Lung (tissue), 11 donors: ENCODE measurements at regions not wholly inside any gene's neighbourhood (a gene's known extent, or its start where the extent isn't known, plus 50 kb on each side); places are given as distances from the start of the nearest gene placed in this dataset.
A peak's percentile ranks its signal among the peaks of the same experiment; 100 is the strongest.

Experiments
- ATAC-seq: fragments of 200-7000 bp; cut with Tn5 transposase; one replicate; pipeline ENCODE4 v1.9.1; 2020; ENCODE audit warnings: moderate number of reproducible peaks; ENCODE audit not compliant: insufficient read depth, low FRiP score
- DNase-seq, 3 donors: peaks; one replicate each; pipeline ENCODE4 v3.0.0-alpha.2; 2013 to 2017
- H3K27ac ChIP-seq, 2 donors: one replicate each; pipeline ENCODE4 v1.5.1; 2013; ENCODE audit warnings: mild to moderate bottlenecking in 2 of 2, moderate library complexity in 2 of 2, control low read depth in 1 of 2, inconsistent platforms in 1 of 2, low read depth in 1 of 2, low read length in 1 of 2
- H3K27me3 ChIP-seq, 3 donors: one replicate each; pipeline ENCODE4 v1.5.1; 2013; ENCODE audit warnings: low read length in 2 of 3; ENCODE audit not compliant: control insufficient read depth in 3 of 3, insufficient read depth in 3 of 3
- H3K36me3 ChIP-seq, 4 donors: one replicate each; pipeline ENCODE4 v1.5.1; 2013; ENCODE audit warnings: low read length in 4 of 4, mild to moderate bottlenecking in 1 of 4, moderate library complexity in 1 of 4; ENCODE audit not compliant: control insufficient read depth in 4 of 4, insufficient read depth in 4 of 4
- H3K4me1 ChIP-seq, 5 donors: one replicate each; pipeline ENCODE4 v1.5.1; 2013; ENCODE audit warnings: low read length in 5 of 5, mild to moderate bottlenecking in 2 of 5, moderate library complexity in 1 of 5; ENCODE audit not compliant: control insufficient read depth in 5 of 5, insufficient read depth in 5 of 5
- H3K4me3 ChIP-seq: one replicate; pipeline ENCODE4 v1.5.1; 2013; ENCODE audit warnings: mild to moderate bottlenecking, control low read depth, moderate library complexity
- H3K9ac ChIP-seq, 2 donors: one replicate each; pipeline ENCODE4 v1.5.1; 2013; ENCODE audit warnings: low read length in 2 of 2, control low read depth in 1 of 2; ENCODE audit not compliant: insufficient read depth in 1 of 2
- H3K9me3 ChIP-seq, 4 donors: one replicate each; pipeline ENCODE4 v1.5.1; 2013; ENCODE audit warnings: low read length in 3 of 4, mild to moderate bottlenecking in 1 of 4, moderate library complexity in 1 of 4; ENCODE audit not compliant: control insufficient read depth in 4 of 4, insufficient read depth in 3 of 4
- CTCF ChIP-seq: IDR thresholded peaks from 2 replicates; pipeline ENCODE4 v1.5.1; 2012; ENCODE audit warnings: mild to moderate bottlenecking; ENCODE audit errors: control extremely low read depth, extremely low read depth
- WGBS, 2 donors: extraction: QIAGEN DNeasy Blood & Tissue Kit; methylation state at CpG; one replicate each; pipeline ENCODE4 v1.1.7; 2013; 5-methylcytosine and 5-hydroxymethylcytosine counted together
- donor health status: control.
- donor health status: control.
- donor health status: Bipolar disorder and iron deficiency.
- donor health status: healthy.
- donor health status: DM: yes; HTN: yes; CAD: no.

- no peak overlapping the region for H3K4me3 ChIP-seq
- H3K9ac ChIP-seq: no peak overlapping the region
- ATAC-seq (no peak), DNase-seq (no peak)
- H3K27me3 ChIP-seq: no peaks in the 10 kb centered on the region
- no peaks in the 10 kb centered on the region for H3K36me3 ChIP-seq
- H3K4me1 ChIP-seq: peaks cover 0 to 4% (median 0%) of the 10 kb centered on the region in 5 donors
- no peak for TF ChIP-seq CTCF
- WGBS, 2 donors: 91 to 92% methylated on average over 9 of the region's 9 CpGs
- H3K27ac ChIP-seq: no peak overlapping the region
- no peaks in the 10 kb centered on the region for H3K9me3 ChIP-seq
These were observed 110.0 kb upstream of the ALKAL2 start for GRCh38 chr2:397926-398325.

- DNase-seq (peak in 1 of 3 donors; percentile 58), ATAC-seq (no peak)
- Histone ChIP-seq H3K27ac (no peak overlapping the region), H3K9me3 (peaks cover 0 to 2% (median 0%) of the 10 kb centered on the region in 4 donors), H3K36me3 (no peaks in the 10 kb centered on the region), H3K9ac (no peak overlapping the region), H3K4me1 (peaks cover 0 to 4% (median 0%) of the 10 kb centered on the region in 5 donors), H3K4me3 (no peak overlapping the region), H3K27me3 (no peaks in the 10 kb centered on the region)
- WGBS, 2 donors: 75 to 83% methylated on average over 14 of the region's 14 CpGs
- no peak for TF ChIP-seq CTCF
These were observed 109.6 kb upstream of the ALKAL2 start for GRCh38 chr2:397521-397920.

- Histone ChIP-seq H3K4me3 (no peak overlapping the region), H3K36me3 (no peaks in the 10 kb centered on the region), H3K27ac (no peak overlapping the region), H3K9ac (no peak overlapping the region), H3K9me3 (peaks cover 0 to 2% (median 0%) of the 10 kb centered on the region in 4 donors), H3K4me1 (peaks cover 0 to 4% (median 0%) of the 10 kb centered on the region in 5 donors), H3K27me3 (no peaks in the 10 kb centered on the region)
- ATAC-seq (no peak), DNase-seq (no peak)
- TF ChIP-seq CTCF: no peak
- 80 to 87% methylated on average over 11 of the region's 11 CpGs for WGBS, 2 donors
These were observed 109.0 kb upstream of the ALKAL2 start for GRCh38 chr2:396903-397302.

- DNase-seq (no peak), ATAC-seq (no peak)
- Histone ChIP-seq H3K9me3 (peaks cover 0 to 2% (median 0%) of the 10 kb centered on the region in 4 donors), H3K4me3 (no peak overlapping the region), H3K27ac (no peak overlapping the region), H3K36me3 (no peaks in the 10 kb centered on the region), H3K9ac (no peak overlapping the region), H3K27me3 (no peaks in the 10 kb centered on the region), H3K4me1 (peaks cover 0 to under 1% (median 0%) of the 10 kb centered on the region in 5 donors)
- TF ChIP-seq CTCF: no peak
- WGBS, 2 donors: 81 to 94% methylated on average over 12 of the region's 12 CpGs
These were observed 108.0 kb upstream of the ALKAL2 start for GRCh38 chr2:395886-396285.
